ENCODE measurements at regions not wholly inside any gene's neighbourhood (a gene's known extent, or its start where the extent isn't known, plus 50 kb on each side); places are given as distances from the start of the nearest gene placed in this dataset.

GRCh38 chr7:50211130-50212015 is 93.1 kb upstream of the IKZF1 start:
- TF ChIP-seq, protein P1, sequence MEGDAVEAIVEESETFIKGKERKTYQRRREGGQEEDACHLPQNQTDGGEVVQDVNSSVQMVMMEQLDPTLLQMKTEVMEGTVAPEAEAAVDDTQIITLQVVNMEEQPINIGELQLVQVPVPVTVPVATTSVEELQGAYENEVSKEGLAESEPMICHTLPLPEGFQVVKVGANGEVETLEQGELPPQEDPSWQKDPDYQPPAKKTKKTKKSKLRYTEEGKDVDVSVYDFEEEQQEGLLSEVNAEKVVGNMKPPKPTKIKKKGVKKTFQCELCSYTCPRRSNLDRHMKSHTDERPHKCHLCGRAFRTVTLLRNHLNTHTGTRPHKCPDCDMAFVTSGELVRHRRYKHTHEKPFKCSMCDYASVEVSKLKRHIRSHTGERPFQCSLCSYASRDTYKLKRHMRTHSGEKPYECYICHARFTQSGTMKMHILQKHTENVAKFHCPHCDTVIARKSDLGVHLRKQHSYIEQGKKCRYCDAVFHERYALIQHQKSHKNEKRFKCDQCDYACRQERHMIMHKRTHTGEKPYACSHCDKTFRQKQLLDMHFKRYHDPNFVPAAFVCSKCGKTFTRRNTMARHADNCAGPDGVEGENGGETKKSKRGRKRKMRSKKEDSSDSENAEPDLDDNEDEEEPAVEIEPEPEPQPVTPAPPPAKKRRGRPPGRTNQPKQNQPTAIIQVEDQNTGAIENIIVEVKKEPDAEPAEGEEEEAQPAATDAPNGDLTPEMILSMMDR (conservative IDR thresholded peaks at IDR 0.05): no peak
- no peak for TF ChIP-seq ZFX (IDR thresholded peaks at IDR 0.05)
